SU-DHL-6 (cell line): ENCODE measurements at regions not wholly inside any gene's neighbourhood (a gene's known extent, or its start where the extent isn't known, plus 50 kb on each side); places are given as distances from the start of the nearest gene placed in this dataset.

Experiments used
- CTCF ChIP-seq: fragments of 200-600 bp; sonication (generic); IDR thresholded peaks from one replicate; pipeline ENCODE4 v1.5.1; 2017; ENCODE audit warnings: antibody characterized with exemption, mild to moderate bottlenecking, low read length, moderate library complexity; ENCODE audit not compliant: insufficient read depth, poor library complexity, severe bottlenecking
- EZH2phosphoT487 ChIP-seq: fragments of 200-600 bp; sonication (generic), shearing (Covaris generic); conservative IDR thresholded peaks from 2 replicates; pipeline ENCODE4 v1.6.1; 2018; ENCODE audit warnings: mild to moderate bottlenecking, antibody characterized with exemption, low read length, moderate library complexity, mixed read lengths

DNA sequence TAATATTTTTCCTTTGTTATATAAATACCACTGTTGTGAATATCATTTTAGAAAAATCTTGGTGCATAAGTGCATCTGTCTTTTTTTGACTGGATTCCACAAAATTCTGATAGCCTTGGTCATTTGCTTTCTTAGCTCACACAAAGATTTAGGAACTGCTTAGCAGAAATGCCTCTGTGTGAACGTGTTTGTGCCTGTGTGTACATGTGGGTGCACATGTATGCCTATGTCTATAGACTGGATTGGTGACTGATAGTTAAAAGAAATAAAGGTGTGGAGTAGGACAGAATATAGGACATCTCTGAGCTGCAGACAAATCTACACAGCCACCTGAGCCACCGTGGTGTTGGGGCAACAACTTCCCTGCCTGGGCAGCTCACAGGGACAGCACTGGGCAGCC lies 93.8 kb downstream of the TSN start:
- TF ChIP-seq CTCF, result no peak
- TF ChIP-seq EZH2phosphoT487, result no peak
